Fibroblast of skin of abdomen (primary cell): ENCODE measurements at regions not wholly inside any gene's neighbourhood (a gene's known extent, or its start where the extent isn't known, plus 50 kb on each side); places are given as distances from the start of the nearest gene placed in this dataset.
"Not testable (repeated sequence)": the region's sequence is repeated elsewhere in the genome, so short reads cannot be mapped to it uniquely, and the experiment has no call there.

Experiments
- DNase-seq: peaks from one replicate; pipeline ENCODE4 v3.0.0-alpha.2; 2013

GRCh38 chr1:233435622-233436021, 108.1 kb downstream of the MAP3K21 start:
- DNase-seq, result peak; percentile 24

GRCh38 chr1:233439721-233440120, 112.2 kb downstream of the MAP3K21 start:
- DNase-seq, result no peak

- peak; percentile 60 for DNase-seq
These were observed 113.5 kb downstream of the MAP3K21 start for GRCh38 chr1:233440951-233441401.

GRCh38 chr1:233442026-233442780, 114.7 kb downstream of the MAP3K21 start:
- DNase-seq, result no peak

- peak; percentile 26 for DNase-seq
These were observed 115.7 kb downstream of the MAP3K21 start for GRCh38 chr1:233443040-233443760.

GRCh38 chr1:233444484-233444883, 117.0 kb downstream of the MAP3K21 start:
- DNase-seq, result no peak

GRCh38 chr1:233445737-233446136, 118.2 kb downstream of the MAP3K21 start:
- no peak for DNase-seq

GRCh38 chr1:233446935-233447334, 119.4 kb downstream of the MAP3K21 start:
- DNase-seq, result no peak

GRCh38 chr1:233448109-233448689, 120.7 kb downstream of the MAP3K21 start:
- DNase-seq, result no peak

GRCh38 chr1:233452724-233453123, 125.2 kb downstream of the MAP3K21 start:
- DNase-seq, result no peak

GRCh38 chr1:233453433-233454200, 126.1 kb downstream of the MAP3K21 start:
- DNase-seq, result no peak

GRCh38 chr1:233459470-233459945, 132.0 kb downstream of the MAP3K21 start:
- no peak for DNase-seq

- DNase-seq, result no peak
These were observed 132.4 kb downstream of the MAP3K21 start for GRCh38 chr1:233459968-233460367.

- no peak for DNase-seq
These were observed 133.2 kb downstream of the MAP3K21 start for GRCh38 chr1:233460692-233461091.

GRCh38 chr1:233461847-233462246, 134.3 kb downstream of the MAP3K21 start:
- no peak for DNase-seq

GRCh38 chr1:233463333-233463732, 135.8 kb downstream of the MAP3K21 start:
- no peak for DNase-seq

- no peak for DNase-seq
These were observed 138.3 kb downstream of the MAP3K21 start for GRCh38 chr1:233465745-233466343.

GRCh38 chr1:233470741-233471499, 143.0 kb upstream of the KCNK1 start:
- no peak for DNase-seq

- not testable (repeated sequence) for DNase-seq
These were observed 142.1 kb upstream of the KCNK1 start for GRCh38 chr1:233471851-233472250.

- DNase-seq, result not testable (repeated sequence)
These were observed 141.1 kb upstream of the KCNK1 start for GRCh38 chr1:233472796-233473195.

GRCh38 chr1:233473549-233474204, 140.2 kb upstream of the KCNK1 start:
- DNase-seq, result no peak
